PC-3 (cell line): ENCODE measurements at regions not wholly inside any gene's neighbourhood (a gene's known extent, or its start where the extent isn't known, plus 50 kb on each side); places are given as distances from the start of the nearest gene placed in this dataset.

Experiments
- ATAC-seq: fragments of 200-7000 bp; cut with Tn5 transposase; 2 replicates; pipeline ENCODE4 v1.9.1; 2020; ENCODE audit warnings: mild to moderate bottlenecking, moderate library complexity
- BruUV-seq: library from RNA; stranded (reverse); fragments of 400-500 nt; replicated peaks from 2 replicates; lab custom pipeline; 2021; lab: Mats Ljungman, UMichigan
- CTCF ChIA-PET: fragments of 300-600 bp; sonication (Branson Sonifier 250); formaldehyde crosslinking; loops from one replicate; lab custom pipeline; 2022; ENCODE audit warnings: antibody characterized with exemption; lab: Charles Lee
- POLR2A ChIA-PET: fragments of 300-600 bp; sonication (Branson Sonifier 250); formaldehyde crosslinking; loops from one replicate; lab custom pipeline; 2022; ENCODE audit warnings: antibody characterized with exemption; ENCODE audit not compliant: unreplicated experiment; lab: Charles Lee
- DNase-seq: peaks from one replicate; pipeline ENCODE4 v3.0.0-alpha.2; 2015
- H2AFZ ChIP-seq: fragments of 300-600 bp; sonication (generic); 2 replicates; pipeline ENCODE4 v1.6.0; 2016; ENCODE audit warnings: antibody characterized with exemption, low read length
- H3F3A ChIP-seq: fragments of 300-600 bp; sonication (generic); one replicate; pipeline ENCODE4 v1.6.0; 2017; ENCODE audit warnings: antibody characterized with exemption, low read length, control low read depth, mild to moderate bottlenecking; ENCODE audit not compliant: unreplicated experiment
- H3K27ac ChIP-seq: fragments of 300-600 bp; sonication (generic); 2 replicates; pipeline ENCODE4 v1.5.1; 2016; ENCODE audit warnings: mild to moderate bottlenecking, low read length
- H3K27me3 ChIP-seq: fragments of 300-600 bp; sonication (generic); 2 replicates; pipeline ENCODE4 v1.6.1; 2016; ENCODE audit warnings: low read length, mixed read lengths
- H3K36me3 ChIP-seq: fragments of 300-600 bp; sonication (generic); 2 replicates; pipeline ENCODE4 v1.6.1; 2016; ENCODE audit warnings: low read depth, mixed run types, low read length, mixed read lengths
- H3K4me1 ChIP-seq: fragments of 300-600 bp; sonication (generic); 2 replicates; pipeline ENCODE4 v1.5.1; 2016; ENCODE audit warnings: low read length; ENCODE audit not compliant: insufficient read depth
- H3K4me2 ChIP-seq: fragments of 300-600 bp; sonication (generic); 2 replicates; pipeline ENCODE4 v1.6.0; 2016; ENCODE audit warnings: low read length
- H3K4me3 ChIP-seq: fragments of 300-600 bp; sonication (generic); 2 replicates; pipeline ENCODE4 v1.5.1; 2016; ENCODE audit warnings: mild to moderate bottlenecking, low read length, mixed read lengths
- H3K79me2 ChIP-seq: fragments of 300-600 bp; sonication (generic); 2 replicates; pipeline ENCODE4 v1.6.1; 2017; ENCODE audit warnings: low read length, mixed read lengths
- H3K9ac ChIP-seq: fragments of 300-600 bp; sonication (generic); 2 replicates; pipeline ENCODE4 v1.6.0; 2016; ENCODE audit warnings: mild to moderate bottlenecking, low read length
- H3K9me2 ChIP-seq: fragments of 300-600 bp; sonication (generic); replicated peaks from 2 replicates; pipeline ENCODE4 v1.6.1; 2016; ENCODE audit warnings: mixed run types, low read length, mixed read lengths
- H3K9me3 ChIP-seq: fragments of 300-600 bp; sonication (generic); 2 replicates; pipeline ENCODE4 v1.6.1; 2016; ENCODE audit warnings: low read length, mixed read lengths
- H4K20me1 ChIP-seq: fragments of 300-600 bp; sonication (generic); 2 replicates; pipeline ENCODE4 v1.6.1; 2016; ENCODE audit warnings: low read length, mixed read lengths
- EZH2 ChIP-seq: fragments of 300-600 bp; sonication (generic); IDR thresholded peaks from one replicate; pipeline ENCODE4 v1.6.1; 2017; ENCODE audit warnings: antibody characterized with exemption, mild to moderate bottlenecking, low read length; ENCODE audit not compliant: unreplicated experiment
- EZH2phosphoT487 ChIP-seq: fragments of 300-600 bp; sonication (generic); IDR thresholded peaks from 2 replicates; pipeline ENCODE4 v1.6.1; 2018; ENCODE audit warnings: mild to moderate bottlenecking, antibody characterized with exemption, low read length, borderline replicate concordance
- intact Hi-C: fragments of 100-400 bp; cut with micrococcal nuclease; formaldehyde crosslinking; loops from 2 replicates; pipeline ENCODE4 v1.9.0; 2023
- TF ChIP-seq, protein P1 (sequence below): fragments of 300-600 bp; sonication (generic); conservative IDR thresholded peaks from 2 replicates; pipeline ENCODE4 v1.5.1; 2017; ENCODE audit warnings: antibody characterized with exemption, low read depth, mild to moderate bottlenecking, low read length

- H3K36me3 ChIP-seq, result no peaks in the 10 kb centered on the region
- H3K9ac ChIP-seq, result no peak overlapping the region
- BruUV-seq, result no TSS peak
- POLR2A ChIA-PET, result no interaction called here
- H3F3A ChIP-seq, result no peaks in the 10 kb centered on the region
- no peak overlapping the region for H2AFZ ChIP-seq
- H3K9me3 ChIP-seq, result no peaks in the 10 kb centered on the region
- DNase-seq (no peak), ATAC-seq (no peak)
- H3K9me2 ChIP-seq, result no peaks in the 10 kb centered on the region
- no peak overlapping the region for H3K27ac ChIP-seq
- peaks cover 3% of the 10 kb centered on the region; the same call in 1 of the 2 replicates for H3K4me1 ChIP-seq
- CTCF ChIA-PET, result interaction anchor here (0.6 kb wide), 1 partner anchor 273 kb away, joined by 3 read pairs; no protein-coding TSS in a partner anchor
- intact Hi-C loops, result no loop called here
- H3K79me2 ChIP-seq, result no peaks in the 10 kb centered on the region
- H3K27me3 ChIP-seq, result no peaks in the 10 kb centered on the region
- no peaks in the 10 kb centered on the region for H4K20me1 ChIP-seq
- no peak overlapping the region for H3K4me2 ChIP-seq
- TF ChIP-seq EZH2phosphoT487 (no peak), EZH2 (no peak)
- TF ChIP-seq, protein P1, sequence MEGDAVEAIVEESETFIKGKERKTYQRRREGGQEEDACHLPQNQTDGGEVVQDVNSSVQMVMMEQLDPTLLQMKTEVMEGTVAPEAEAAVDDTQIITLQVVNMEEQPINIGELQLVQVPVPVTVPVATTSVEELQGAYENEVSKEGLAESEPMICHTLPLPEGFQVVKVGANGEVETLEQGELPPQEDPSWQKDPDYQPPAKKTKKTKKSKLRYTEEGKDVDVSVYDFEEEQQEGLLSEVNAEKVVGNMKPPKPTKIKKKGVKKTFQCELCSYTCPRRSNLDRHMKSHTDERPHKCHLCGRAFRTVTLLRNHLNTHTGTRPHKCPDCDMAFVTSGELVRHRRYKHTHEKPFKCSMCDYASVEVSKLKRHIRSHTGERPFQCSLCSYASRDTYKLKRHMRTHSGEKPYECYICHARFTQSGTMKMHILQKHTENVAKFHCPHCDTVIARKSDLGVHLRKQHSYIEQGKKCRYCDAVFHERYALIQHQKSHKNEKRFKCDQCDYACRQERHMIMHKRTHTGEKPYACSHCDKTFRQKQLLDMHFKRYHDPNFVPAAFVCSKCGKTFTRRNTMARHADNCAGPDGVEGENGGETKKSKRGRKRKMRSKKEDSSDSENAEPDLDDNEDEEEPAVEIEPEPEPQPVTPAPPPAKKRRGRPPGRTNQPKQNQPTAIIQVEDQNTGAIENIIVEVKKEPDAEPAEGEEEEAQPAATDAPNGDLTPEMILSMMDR, result no peak
- H3K4me3 ChIP-seq, result no peak overlapping the region
Observed at GRCh38 chr10:33465747-33466146, 131.3 kb upstream of the NRP1 start.

DNA sequence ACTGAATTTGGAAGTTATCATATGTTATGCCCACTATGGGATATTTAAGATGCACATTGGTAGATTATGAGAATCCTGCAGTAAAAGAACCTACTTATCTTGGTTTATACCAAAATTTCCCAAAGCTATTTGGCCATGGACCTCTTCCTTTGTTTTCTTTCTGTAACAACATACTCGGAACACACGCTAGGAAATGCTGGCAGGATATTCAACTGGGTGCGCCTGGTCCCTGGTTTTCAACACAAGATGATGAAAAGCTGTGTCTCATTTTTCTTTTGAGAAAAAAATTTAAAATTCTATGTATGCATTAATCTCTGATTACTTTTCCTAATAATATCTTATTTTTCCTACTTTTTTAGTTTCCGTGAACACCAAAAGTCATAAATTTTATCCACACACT, 128.5 kb upstream of the NRP1 start:
- H3K9me3 ChIP-seq, result no peaks in the 10 kb centered on the region
- H3K4me2 ChIP-seq, result no peak overlapping the region
- ChIA-PET POLR2A (no interaction called here), CTCF (no interaction called here)
- no peak overlapping the region for H2AFZ ChIP-seq
- no peaks in the 10 kb centered on the region for H3K9me2 ChIP-seq
- no peak overlapping the region for H3K27ac ChIP-seq
- no peaks in the 10 kb centered on the region for H3F3A ChIP-seq
- TF ChIP-seq EZH2phosphoT487 (no peak), EZH2 (no peak)
- TF ChIP-seq, protein P1, result no peak
- no peak overlapping the region for H3K4me3 ChIP-seq
- ATAC-seq (no peak), DNase-seq (no peak)
- H3K4me1 ChIP-seq, result peaks cover 19% of the 10 kb centered on the region
- H3K9ac ChIP-seq, result no peak overlapping the region
- no peaks in the 10 kb centered on the region for H4K20me1 ChIP-seq
- H3K79me2 ChIP-seq, result no peaks in the 10 kb centered on the region
- intact Hi-C loops, result no loop called here
- H3K36me3 ChIP-seq, result no peaks in the 10 kb centered on the region
- no peaks in the 10 kb centered on the region for H3K27me3 ChIP-seq
- BruUV-seq, result no TSS peak

- CTCF ChIA-PET, result no interaction called here
- intact Hi-C loops, result no loop called here
- Histone ChIP-seq H3F3A (no peaks in the 10 kb centered on the region), H3K9me3 (no peaks in the 10 kb centered on the region), H2AFZ (no peak overlapping the region; the same call in 1 of the 2 replicates), H3K27me3 (no peaks in the 10 kb centered on the region), H3K4me3 (no peak overlapping the region), H3K9ac (no peak overlapping the region), H3K36me3 (no peaks in the 10 kb centered on the region), H4K20me1 (no peaks in the 10 kb centered on the region), H3K9me2 (no peaks in the 10 kb centered on the region), H3K27ac (no peak overlapping the region), H3K4me2 (no peak overlapping the region), H3K4me1 (peaks cover 19% of the 10 kb centered on the region), H3K79me2 (no peaks in the 10 kb centered on the region)
- BruUV-seq, result no TSS peak
- POLR2A ChIA-PET, result no interaction called here
- ATAC-seq (no peak), DNase-seq (no peak)
- TF ChIP-seq, protein P1, result no peak
- no peak for TF ChIP-seq EZH2phosphoT487
- no peak for TF ChIP-seq EZH2
Observed at GRCh38 chr10:33461295-33461640, 126.8 kb upstream of the NRP1 start.
